ENCODE measurements at regions not wholly inside any gene's neighbourhood (a gene's known extent, or its start where the extent isn't known, plus 50 kb on each side); places are given as distances from the start of the nearest gene placed in this dataset.
A peak's percentile ranks its signal among the peaks of the same experiment; 100 is the strongest.

- peak; percentile 68 for DNase-seq (ENCODE audit: low spot score)
- TF ChIP-seq, protein P1, sequence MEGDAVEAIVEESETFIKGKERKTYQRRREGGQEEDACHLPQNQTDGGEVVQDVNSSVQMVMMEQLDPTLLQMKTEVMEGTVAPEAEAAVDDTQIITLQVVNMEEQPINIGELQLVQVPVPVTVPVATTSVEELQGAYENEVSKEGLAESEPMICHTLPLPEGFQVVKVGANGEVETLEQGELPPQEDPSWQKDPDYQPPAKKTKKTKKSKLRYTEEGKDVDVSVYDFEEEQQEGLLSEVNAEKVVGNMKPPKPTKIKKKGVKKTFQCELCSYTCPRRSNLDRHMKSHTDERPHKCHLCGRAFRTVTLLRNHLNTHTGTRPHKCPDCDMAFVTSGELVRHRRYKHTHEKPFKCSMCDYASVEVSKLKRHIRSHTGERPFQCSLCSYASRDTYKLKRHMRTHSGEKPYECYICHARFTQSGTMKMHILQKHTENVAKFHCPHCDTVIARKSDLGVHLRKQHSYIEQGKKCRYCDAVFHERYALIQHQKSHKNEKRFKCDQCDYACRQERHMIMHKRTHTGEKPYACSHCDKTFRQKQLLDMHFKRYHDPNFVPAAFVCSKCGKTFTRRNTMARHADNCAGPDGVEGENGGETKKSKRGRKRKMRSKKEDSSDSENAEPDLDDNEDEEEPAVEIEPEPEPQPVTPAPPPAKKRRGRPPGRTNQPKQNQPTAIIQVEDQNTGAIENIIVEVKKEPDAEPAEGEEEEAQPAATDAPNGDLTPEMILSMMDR (conservative IDR thresholded peaks at IDR 0.05; ENCODE audit: low read depth): peak; percentile 57
- peak overlapping the region; percentile 29 for H3K27ac ChIP-seq
- ChIA-PET POLR2A (ENCODE audit: low non-redundant PET) (no interaction called here), CTCF (no interaction called here)
Measured at GRCh38 chr1:29706936-29707335, 470.6 kb downstream of the PTPRU start.

GRCh38 chr1:29704430-29704829, 468.1 kb downstream of the PTPRU start:
- POLR2A ChIA-PET (ENCODE audit: low non-redundant PET): no interaction called here
- DNase-seq (ENCODE audit: low spot score): no peak
- H3K27ac ChIP-seq: no peak overlapping the region
- CTCF ChIA-PET: interaction anchor here (0.6 to 1.4 kb wide), 5 partner anchors 10 to 886 kb away, joined by 3 to 5 read pairs (median 4); no protein-coding TSS in a partner anchor
- TF ChIP-seq, protein P1 (conservative IDR thresholded peaks at IDR 0.05; ENCODE audit: low read depth): no peak

DNA sequence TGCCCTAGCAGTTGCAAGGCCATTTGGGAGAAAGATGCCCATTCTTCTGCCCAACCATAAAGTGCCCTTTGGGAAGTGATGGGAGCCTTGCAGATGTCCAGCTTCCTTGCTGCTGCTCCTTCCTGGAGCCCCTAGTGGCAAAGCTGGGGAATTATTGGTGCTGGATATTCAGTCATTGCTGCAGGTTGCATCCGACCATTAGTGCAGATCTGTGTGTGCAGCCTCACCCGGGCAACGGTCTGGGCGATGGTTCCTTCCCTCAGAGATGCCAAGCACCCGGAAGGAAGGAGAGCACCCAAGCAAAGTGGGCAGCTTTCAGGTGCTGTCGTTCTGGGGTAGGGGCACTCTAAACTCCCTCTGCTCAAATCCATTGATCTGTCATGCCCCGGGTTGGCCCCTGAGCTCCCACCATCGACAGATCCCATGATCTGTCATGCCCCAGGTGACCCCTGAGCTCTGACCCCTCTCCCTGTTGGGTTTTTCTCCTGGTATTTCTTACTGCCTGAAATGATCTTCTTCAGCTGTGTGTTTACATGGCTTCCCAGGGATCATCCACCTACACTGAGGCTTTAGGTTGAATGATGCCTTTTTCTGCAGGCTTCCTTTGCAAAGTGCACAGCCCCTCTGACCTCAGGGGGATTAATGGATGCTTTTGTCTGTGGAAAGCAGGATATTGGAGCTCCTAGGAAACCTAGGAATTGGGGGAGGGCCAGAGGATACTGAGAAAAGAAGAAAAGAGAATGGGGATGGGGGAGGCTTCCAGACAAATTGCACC, 467.5 kb downstream of the PTPRU start:
- TF ChIP-seq, protein P1 (conservative IDR thresholded peaks at IDR 0.05; ENCODE audit: low read depth): peak; percentile 72
- ChIA-PET CTCF (interaction anchor here (0.6 to 1.4 kb wide), 14 partner anchors 10 to 886 kb away, joined by 3 to 6 read pairs (median 4); no protein-coding TSS in a partner anchor), POLR2A (ENCODE audit: low non-redundant PET) (no interaction called here)
- DNase-seq (ENCODE audit: low spot score): peak; percentile 64
- no peak overlapping the region for H3K27ac ChIP-seq

GRCh38 chr1:29700491-29700890, 464.2 kb downstream of the PTPRU start:
- H3K27ac ChIP-seq: no peak overlapping the region
- no peak for DNase-seq (ENCODE audit: low spot score)
- TF ChIP-seq, protein P1 (conservative IDR thresholded peaks at IDR 0.05; ENCODE audit: low read depth): no peak
- ChIA-PET CTCF (no interaction called here), POLR2A (ENCODE audit: low non-redundant PET) (no interaction called here)

DNA sequence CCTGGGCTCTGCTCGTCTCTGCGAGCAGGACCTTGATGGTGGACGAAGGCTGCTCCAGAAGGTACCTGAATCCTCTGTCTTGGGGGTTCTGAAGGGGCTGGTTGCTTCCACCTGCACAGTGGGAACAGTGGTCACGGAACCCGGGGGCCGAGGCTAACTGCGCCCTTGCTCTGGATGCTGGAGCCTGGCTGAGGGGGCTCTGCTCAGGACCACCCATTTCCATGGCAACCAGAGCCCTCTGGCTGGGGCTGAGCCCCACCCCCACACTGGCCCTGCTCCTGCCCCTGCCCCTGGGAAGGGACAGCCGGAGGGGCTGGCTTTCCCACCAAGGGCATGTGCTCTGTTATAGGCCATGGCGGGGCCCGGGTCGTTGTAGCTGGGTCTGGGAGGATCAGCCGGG, 462.3 kb downstream of the PTPRU start:
- ChIA-PET POLR2A (ENCODE audit: low non-redundant PET) (no interaction called here), CTCF (interaction anchor here (0.5 to 0.6 kb wide), 2 partner anchors 9 to 238 kb away, joined by 3 to 4 read pairs; no protein-coding TSS in a partner anchor)
- no peak overlapping the region for H3K27ac ChIP-seq
- TF ChIP-seq, protein P1 (conservative IDR thresholded peaks at IDR 0.05; ENCODE audit: low read depth): no peak
- DNase-seq (ENCODE audit: low spot score): no peak

DNA sequence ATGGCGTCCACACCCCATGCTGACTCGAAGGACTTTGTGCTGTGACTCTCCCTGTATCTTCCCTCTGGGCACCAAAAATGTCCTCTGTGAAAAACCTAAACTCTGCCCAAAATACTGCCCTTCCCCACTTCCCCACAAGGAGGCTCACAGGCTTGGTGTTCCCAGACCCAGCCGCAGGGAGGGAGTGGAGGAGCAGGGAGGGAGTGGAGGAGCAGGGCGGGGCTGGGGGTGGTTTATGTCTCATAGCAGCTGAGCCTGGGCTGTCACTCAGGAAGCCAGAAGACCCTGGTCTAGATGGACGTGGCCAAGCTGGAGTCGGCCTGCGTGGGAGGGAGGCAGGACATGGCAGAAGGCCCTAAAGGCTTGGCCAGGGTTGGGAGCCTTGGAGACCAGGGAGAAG, 461.7 kb downstream of the PTPRU start:
- TF ChIP-seq, protein P1 (conservative IDR thresholded peaks at IDR 0.05; ENCODE audit: low read depth): peak; percentile 34
- DNase-seq (ENCODE audit: low spot score): peak; percentile 70
- ChIA-PET POLR2A (ENCODE audit: low non-redundant PET) (no interaction called here), CTCF (interaction anchor here (0.5 to 0.6 kb wide), 2 partner anchors 9 to 237 kb away, joined by 3 to 4 read pairs; no protein-coding TSS in a partner anchor)
- H3K27ac ChIP-seq: no peak overlapping the region

All from RWPE1 (cell line).